Liver (tissue), 8 donors: ENCODE measurements at regions not wholly inside any gene's neighbourhood (a gene's known extent, or its start where the extent isn't known, plus 50 kb on each side); places are given as distances from the start of the nearest gene placed in this dataset.

ENCODE experiments used
- DNase-seq: peaks from one replicate; pipeline ENCODE4 v3.0.0-alpha.2; 2017; ENCODE audit warnings: low spot score
- H3K27ac ChIP-seq, 2 donors: one replicate each; pipeline ENCODE4 v1.7.0; 2013; ENCODE audit warnings: inconsistent platforms in 2 of 2, low read length in 2 of 2, control low read depth in 1 of 2, low read depth in 1 of 2, mild to moderate bottlenecking in 1 of 2
- H3K27me3 ChIP-seq, 4 donors: one replicate each; pipeline versions ENCODE4 v1.6.1 to v1.7.0; 2013; ENCODE audit warnings: low read length in 3 of 4, inconsistent platforms in 1 of 4, mild to moderate bottlenecking in 1 of 4, moderate library complexity in 1 of 4; ENCODE audit not compliant: control insufficient read depth in 4 of 4, insufficient read depth in 4 of 4
- H3K36me3 ChIP-seq, 4 donors: one replicate each; pipeline versions ENCODE4 v1.6.1 to v1.7.0; 2013; ENCODE audit warnings: low read length in 3 of 4, mild to moderate bottlenecking in 3 of 4, low read depth in 1 of 4, moderate library complexity in 1 of 4; ENCODE audit not compliant: control insufficient read depth in 4 of 4, insufficient read depth in 3 of 4
- H3K4me1 ChIP-seq, 4 donors: one replicate each; pipeline versions ENCODE4 v1.6.1 to v1.7.0; 2013; ENCODE audit warnings: low read length in 3 of 4, mild to moderate bottlenecking in 3 of 4, moderate library complexity in 1 of 4; ENCODE audit not compliant: control insufficient read depth in 4 of 4, insufficient read depth in 4 of 4
- H3K4me3 ChIP-seq, 3 donors: one replicate each; pipeline versions ENCODE4 v1.6.1 to v1.7.0; 2013; ENCODE audit warnings: low read length in 3 of 3, control low read depth in 1 of 3, low read depth in 1 of 3, mild to moderate bottlenecking in 1 of 3
- H3K9ac ChIP-seq, 2 donors: one replicate each; pipeline ENCODE4 v1.7.0; 2013; ENCODE audit warnings: low read length in 2 of 2, mild to moderate bottlenecking in 2 of 2, moderate library complexity in 2 of 2, control low read depth in 1 of 2, low read depth in 1 of 2
- H3K9me3 ChIP-seq, 4 donors: one replicate each; pipeline versions ENCODE4 v1.6.1 to v1.7.0; 2013; ENCODE audit warnings: low read length in 3 of 4; ENCODE audit not compliant: control insufficient read depth in 4 of 4
- EGR1 ChIP-seq, 2 donors: IDR thresholded peaks; 2 replicates each; pipeline ENCODE4 v1.6.1; 2016 to 2018; ENCODE audit warnings: antibody characterized with exemption in 2 of 2, low read depth in 2 of 2
- FOXA2 ChIP-seq: IDR thresholded peaks from 2 replicates; pipeline ENCODE4 v1.6.1; 2016; ENCODE audit warnings: antibody characterized with exemption
- HNF4A ChIP-seq, 2 donors: conservative IDR thresholded peaks; 2 replicates each; pipeline ENCODE4 v1.6.1; 2016; ENCODE audit warnings: antibody characterized with exemption in 2 of 2, mild to moderate bottlenecking in 2 of 2
- HNF4G ChIP-seq: IDR thresholded peaks from 2 replicates; pipeline ENCODE4 v1.6.1; 2016; ENCODE audit warnings: antibody characterized with exemption
- JUND ChIP-seq, 2 donors: IDR thresholded peaks; 2 replicates each; pipeline ENCODE4 v1.6.1; 2016; ENCODE audit warnings: antibody characterized with exemption in 2 of 2
- NR2F2 ChIP-seq: IDR thresholded peaks from 2 replicates; pipeline ENCODE4 v1.6.1; 2016; ENCODE audit warnings: antibody characterized with exemption
- RAD21 ChIP-seq, 2 donors: IDR thresholded peaks; 2 replicates each; pipeline ENCODE4 v1.6.1; 2016; ENCODE audit warnings: antibody characterized with exemption in 2 of 2, mild to moderate bottlenecking in 2 of 2
- TAF1 ChIP-seq: conservative IDR thresholded peaks from 2 replicates; pipeline ENCODE4 v1.6.1; 2016; ENCODE audit warnings: antibody characterized with exemption, mild to moderate bottlenecking
- YY1 ChIP-seq: IDR thresholded peaks from 2 replicates; pipeline ENCODE4 v1.6.1; 2016; ENCODE audit warnings: antibody characterized with exemption, mild to moderate bottlenecking
- WGBS: extraction: QIAGEN DNeasy Blood & Tissue Kit; methylation state at CpG from one replicate; pipeline ENCODE4 v1.1.7; 2013; 5-methylcytosine and 5-hydroxymethylcytosine counted together
- TF ChIP-seq, protein P1 (sequence below): IDR thresholded peaks from 2 replicates; pipeline ENCODE4 v1.6.1; 2016; ENCODE audit warnings: antibody characterized with exemption
- TF ChIP-seq, protein P2 (sequence below): fragments of 150-350 bp; IDR thresholded peaks from 2 replicates; pipeline ENCODE4 v1.5.1; 2017; ENCODE audit warnings: improper control_type of control experiment, low read depth, low read length; ENCODE audit not compliant: missing input control
- TF ChIP-seq, protein P3 (sequence below): IDR thresholded peaks from 2 replicates; pipeline ENCODE4 v1.6.1; 2016; ENCODE audit warnings: antibody characterized with exemption, mild to moderate bottlenecking
- donor health status: healthy.
- donor health status: healthy.
- donor health status: healthy.
- donor health status: healthy.
- donor health status: healthy.

DNA sequence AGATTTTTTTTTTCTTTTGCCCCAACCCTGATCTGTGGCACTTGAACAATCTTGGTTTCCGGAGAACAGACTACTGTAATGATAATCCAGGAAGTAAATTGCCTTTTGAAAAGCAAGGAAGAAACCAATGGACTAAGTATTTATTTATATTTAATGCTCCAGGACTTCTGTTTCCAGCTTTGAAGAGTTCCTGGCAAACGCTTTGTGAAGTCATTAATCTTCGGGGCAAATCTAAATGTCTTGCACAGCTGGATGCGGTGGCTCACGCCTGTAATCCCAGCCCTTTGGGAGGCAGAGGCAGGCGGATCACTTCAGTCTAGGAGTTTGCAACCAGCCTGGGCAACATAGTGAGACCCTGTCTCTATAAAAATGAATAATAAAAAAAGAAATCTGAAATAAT, 135.1 kb upstream of the GATA6 start:
- no peaks in the 10 kb centered on the region for H3K4me1 ChIP-seq
- H3K9ac ChIP-seq: no peak overlapping the region
- H3K27me3 ChIP-seq: no peaks in the 10 kb centered on the region
- WGBS: 81% methylated on average over 6 of the region's 6 CpGs
- DNase-seq: no peak
- no peaks in the 10 kb centered on the region for H3K9me3 ChIP-seq
- TF ChIP-seq RAD21 (IDR thresholded peaks at IDR 0.05) (no peak), JUND (IDR thresholded peaks at IDR 0.05) (no peak), TAF1 (no peak), NR2F2 (no peak), HNF4G (no peak), FOXA2 (no peak), HNF4A (conservative IDR thresholded peaks at IDR 0.05) (no peak), YY1 (no peak)
- TF ChIP-seq, protein P1, sequence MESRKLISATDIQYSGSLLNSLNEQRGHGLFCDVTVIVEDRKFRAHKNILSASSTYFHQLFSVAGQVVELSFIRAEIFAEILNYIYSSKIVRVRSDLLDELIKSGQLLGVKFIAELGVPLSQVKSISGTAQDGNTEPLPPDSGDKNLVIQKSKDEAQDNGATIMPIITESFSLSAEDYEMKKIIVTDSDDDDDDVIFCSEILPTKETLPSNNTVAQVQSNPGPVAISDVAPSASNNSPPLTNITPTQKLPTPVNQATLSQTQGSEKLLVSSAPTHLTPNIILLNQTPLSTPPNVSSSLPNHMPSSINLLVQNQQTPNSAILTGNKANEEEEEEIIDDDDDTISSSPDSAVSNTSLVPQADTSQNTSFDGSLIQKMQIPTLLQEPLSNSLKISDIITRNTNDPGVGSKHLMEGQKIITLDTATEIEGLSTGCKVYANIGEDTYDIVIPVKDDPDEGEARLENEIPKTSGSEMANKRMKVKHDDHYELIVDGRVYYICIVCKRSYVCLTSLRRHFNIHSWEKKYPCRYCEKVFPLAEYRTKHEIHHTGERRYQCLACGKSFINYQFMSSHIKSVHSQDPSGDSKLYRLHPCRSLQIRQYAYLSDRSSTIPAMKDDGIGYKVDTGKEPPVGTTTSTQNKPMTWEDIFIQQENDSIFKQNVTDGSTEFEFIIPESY: no peak
- TF ChIP-seq, protein P2, sequence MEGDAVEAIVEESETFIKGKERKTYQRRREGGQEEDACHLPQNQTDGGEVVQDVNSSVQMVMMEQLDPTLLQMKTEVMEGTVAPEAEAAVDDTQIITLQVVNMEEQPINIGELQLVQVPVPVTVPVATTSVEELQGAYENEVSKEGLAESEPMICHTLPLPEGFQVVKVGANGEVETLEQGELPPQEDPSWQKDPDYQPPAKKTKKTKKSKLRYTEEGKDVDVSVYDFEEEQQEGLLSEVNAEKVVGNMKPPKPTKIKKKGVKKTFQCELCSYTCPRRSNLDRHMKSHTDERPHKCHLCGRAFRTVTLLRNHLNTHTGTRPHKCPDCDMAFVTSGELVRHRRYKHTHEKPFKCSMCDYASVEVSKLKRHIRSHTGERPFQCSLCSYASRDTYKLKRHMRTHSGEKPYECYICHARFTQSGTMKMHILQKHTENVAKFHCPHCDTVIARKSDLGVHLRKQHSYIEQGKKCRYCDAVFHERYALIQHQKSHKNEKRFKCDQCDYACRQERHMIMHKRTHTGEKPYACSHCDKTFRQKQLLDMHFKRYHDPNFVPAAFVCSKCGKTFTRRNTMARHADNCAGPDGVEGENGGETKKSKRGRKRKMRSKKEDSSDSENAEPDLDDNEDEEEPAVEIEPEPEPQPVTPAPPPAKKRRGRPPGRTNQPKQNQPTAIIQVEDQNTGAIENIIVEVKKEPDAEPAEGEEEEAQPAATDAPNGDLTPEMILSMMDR: no peak
- TF ChIP-seq, protein P3, sequence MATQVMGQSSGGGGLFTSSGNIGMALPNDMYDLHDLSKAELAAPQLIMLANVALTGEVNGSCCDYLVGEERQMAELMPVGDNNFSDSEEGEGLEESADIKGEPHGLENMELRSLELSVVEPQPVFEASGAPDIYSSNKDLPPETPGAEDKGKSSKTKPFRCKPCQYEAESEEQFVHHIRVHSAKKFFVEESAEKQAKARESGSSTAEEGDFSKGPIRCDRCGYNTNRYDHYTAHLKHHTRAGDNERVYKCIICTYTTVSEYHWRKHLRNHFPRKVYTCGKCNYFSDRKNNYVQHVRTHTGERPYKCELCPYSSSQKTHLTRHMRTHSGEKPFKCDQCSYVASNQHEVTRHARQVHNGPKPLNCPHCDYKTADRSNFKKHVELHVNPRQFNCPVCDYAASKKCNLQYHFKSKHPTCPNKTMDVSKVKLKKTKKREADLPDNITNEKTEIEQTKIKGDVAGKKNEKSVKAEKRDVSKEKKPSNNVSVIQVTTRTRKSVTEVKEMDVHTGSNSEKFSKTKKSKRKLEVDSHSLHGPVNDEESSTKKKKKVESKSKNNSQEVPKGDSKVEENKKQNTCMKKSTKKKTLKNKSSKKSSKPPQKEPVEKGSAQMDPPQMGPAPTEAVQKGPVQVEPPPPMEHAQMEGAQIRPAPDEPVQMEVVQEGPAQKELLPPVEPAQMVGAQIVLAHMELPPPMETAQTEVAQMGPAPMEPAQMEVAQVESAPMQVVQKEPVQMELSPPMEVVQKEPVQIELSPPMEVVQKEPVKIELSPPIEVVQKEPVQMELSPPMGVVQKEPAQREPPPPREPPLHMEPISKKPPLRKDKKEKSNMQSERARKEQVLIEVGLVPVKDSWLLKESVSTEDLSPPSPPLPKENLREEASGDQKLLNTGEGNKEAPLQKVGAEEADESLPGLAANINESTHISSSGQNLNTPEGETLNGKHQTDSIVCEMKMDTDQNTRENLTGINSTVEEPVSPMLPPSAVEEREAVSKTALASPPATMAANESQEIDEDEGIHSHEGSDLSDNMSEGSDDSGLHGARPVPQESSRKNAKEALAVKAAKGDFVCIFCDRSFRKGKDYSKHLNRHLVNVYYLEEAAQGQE: no peak
- H3K36me3 ChIP-seq: no peaks in the 10 kb centered on the region
- H3K27ac ChIP-seq: no peak overlapping the region
- no peak overlapping the region for H3K4me3 ChIP-seq

GRCh38 chr18:22040533-22040932, 128.9 kb upstream of the GATA6 start:
- TF ChIP-seq EGR1 (IDR thresholded peaks at IDR 0.05; ENCODE audit: low read depth in 2 of 2) (no peak), HNF4A (conservative IDR thresholded peaks at IDR 0.05) (peak; percentile 74 to 79), HNF4G (no peak), RAD21 (IDR thresholded peaks at IDR 0.05) (peak in 1 of 2 donors; percentile 19)
- Histone ChIP-seq H3K27me3 (no peaks in the 10 kb centered on the region), H3K27ac (no peak overlapping the region), H3K4me1 (peaks cover 4 to 20% (median 14%) of the 10 kb centered on the region in 4 donors), H3K36me3 (no peaks in the 10 kb centered on the region), H3K9ac (no peak overlapping the region), H3K9me3 (no peaks in the 10 kb centered on the region), H3K4me3 (no peak overlapping the region)
- 34% methylated on average over 4 of the region's 4 CpGs for WGBS
- DNase-seq: no peak
